SU-DHL-6 (cell line): ENCODE measurements at regions not wholly inside any gene's neighbourhood (a gene's known extent, or its start where the extent isn't known, plus 50 kb on each side); places are given as distances from the start of the nearest gene placed in this dataset.
A peak's percentile ranks its signal among the peaks of the same experiment; 100 is the strongest.
"Not testable (repeated sequence)": the region's sequence is repeated elsewhere in the genome, so short reads cannot be mapped to it uniquely, and the experiment has no call there.

Experiments used
- H2AFZ ChIP-seq: fragments of 200-600 bp; sonication (generic); 2 replicates; pipeline ENCODE4 v1.6.1; 2014; ENCODE audit warnings: low read depth, mild to moderate bottlenecking, moderate library complexity, mixed read lengths, antibody characterized with exemption, low read length; ENCODE audit not compliant: severe bottlenecking
- H3F3A ChIP-seq: fragments of 200-600 bp; shearing (Covaris generic); 2 replicates; pipeline ENCODE4 v1.6.0; 2016; ENCODE audit warnings: antibody characterized with exemption, mild to moderate bottlenecking; ENCODE audit not compliant: insufficient read depth
- H3K27ac ChIP-seq: fragments of 200-600 bp; sonication (generic); 2 replicates; pipeline ENCODE4 v1.5.1; 2016; ENCODE audit warnings: low read depth, mild to moderate bottlenecking, low read length, moderate library complexity, mixed read lengths
- H3K27me3 ChIP-seq: fragments of 200-600 bp; sonication (generic), shearing (Covaris generic); 2 replicates; pipeline ENCODE4 v1.6.0; 2014; ENCODE audit warnings: mild to moderate bottlenecking, low read length
- H3K36me3 ChIP-seq: fragments of 200-600 bp; sonication (generic); 2 replicates; pipeline ENCODE4 v1.6.1; 2014; ENCODE audit warnings: mild to moderate bottlenecking, low read length, mixed read lengths
- H3K4me2 ChIP-seq: fragments of 300-600, 200-600 bp; shearing (Covaris generic), sonication (generic); 2 replicates; pipeline ENCODE4 v1.6.0; 2014; ENCODE audit warnings: low read length, low read depth, mild to moderate bottlenecking; ENCODE audit not compliant: poor library complexity, severe bottlenecking
- H3K4me3 ChIP-seq: fragments of 200-600 bp; sonication (generic); 2 replicates; pipeline ENCODE4 v1.5.1; 2014; ENCODE audit warnings: antibody characterized with exemption, low read length, mild to moderate bottlenecking, mixed read lengths; ENCODE audit not compliant: insufficient read depth, poor library complexity, severe bottlenecking
- H3K79me2 ChIP-seq: fragments of 200-600 bp; sonication (generic); 2 replicates; pipeline ENCODE4 v1.6.1; 2014; ENCODE audit warnings: mild to moderate bottlenecking, low read length, moderate library complexity; ENCODE audit not compliant: insufficient read depth
- H3K9ac ChIP-seq: fragments of 200-600 bp; sonication (generic); 2 replicates; pipeline ENCODE4 v1.7.0; 2014; ENCODE audit warnings: mild to moderate bottlenecking, low read length
- H3K9me2 ChIP-seq: fragments of 200-600 bp; sonication (generic); replicated peaks from 2 replicates; pipeline ENCODE4 v1.6.1; 2014; ENCODE audit warnings: low read length; ENCODE audit not compliant: insufficient read depth
- H3K9me3 ChIP-seq: fragments of 200-600 bp; sonication (generic); 2 replicates; pipeline ENCODE4 v1.6.1; 2014; ENCODE audit warnings: low read length, mixed read lengths; ENCODE audit not compliant: insufficient read depth
- H4K20me1 ChIP-seq: fragments of 200-600 bp; sonication (generic); 2 replicates; pipeline ENCODE4 v1.6.1; 2014; ENCODE audit warnings: low read depth, mild to moderate bottlenecking, antibody characterized with exemption, low read length, moderate library complexity, mixed read lengths
- CTCF ChIP-seq: fragments of 200-600 bp; sonication (generic); IDR thresholded peaks from one replicate; pipeline ENCODE4 v1.5.1; 2017; ENCODE audit warnings: antibody characterized with exemption, mild to moderate bottlenecking, low read length, moderate library complexity; ENCODE audit not compliant: insufficient read depth, poor library complexity, severe bottlenecking
- EZH2phosphoT487 ChIP-seq: fragments of 200-600 bp; sonication (generic), shearing (Covaris generic); conservative IDR thresholded peaks from 2 replicates; pipeline ENCODE4 v1.6.1; 2018; ENCODE audit warnings: mild to moderate bottlenecking, antibody characterized with exemption, low read length, moderate library complexity, mixed read lengths

GRCh38 chr14:22282417-22282816 is 306.6 kb downstream of the DAD1 start:
- Histone ChIP-seq H2AFZ (no peak overlapping the region), H3K4me3 (peak overlapping the region; percentile 39), H3K27ac (peak overlapping the region; percentile 83), H3K36me3 (no peaks in the 10 kb centered on the region), H3K79me2 (no peaks in the 10 kb centered on the region), H4K20me1 (no peaks in the 10 kb centered on the region), H3F3A (peaks cover 10% of the 10 kb centered on the region; the same call in 1 of the 2 replicates), H3K9ac (peak overlapping the region; percentile 43), H3K27me3 (no peaks in the 10 kb centered on the region), H3K9me3 (no peaks in the 10 kb centered on the region), H3K9me2 (no peaks in the 10 kb centered on the region), H3K4me2 (peak overlapping the region; percentile 94)
- no peak for TF ChIP-seq EZH2phosphoT487
- TF ChIP-seq CTCF = no peak

DNA sequence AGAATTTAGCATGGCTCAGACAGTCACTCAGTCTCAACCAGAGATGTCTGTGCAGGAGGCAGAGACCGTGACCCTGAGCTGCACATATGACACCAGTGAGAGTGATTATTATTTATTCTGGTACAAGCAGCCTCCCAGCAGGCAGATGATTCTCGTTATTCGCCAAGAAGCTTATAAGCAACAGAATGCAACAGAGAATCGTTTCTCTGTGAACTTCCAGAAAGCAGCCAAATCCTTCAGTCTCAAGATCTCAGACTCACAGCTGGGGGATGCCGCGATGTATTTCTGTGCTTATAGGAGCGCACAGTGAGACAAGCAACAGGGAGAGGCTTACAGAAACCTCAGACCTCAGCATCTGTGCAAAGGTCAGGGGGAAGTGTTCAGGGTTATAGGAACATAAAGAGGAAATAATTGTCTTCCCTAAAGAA is 307.6 kb downstream of the DAD1 start:
- peak overlapping the region; percentile 15 for H3K9ac ChIP-seq
- not testable (repeated sequence) for H3K36me3 ChIP-seq, H3K9me2 ChIP-seq, H3K9me3 ChIP-seq, H4K20me1 ChIP-seq, H3K79me2 ChIP-seq, H3F3A ChIP-seq, H3K27me3 ChIP-seq
- peak overlapping the region; percentile 39 for H3K4me3 ChIP-seq
- H2AFZ ChIP-seq = peak overlapping the region; percentile 2
- H3K27ac ChIP-seq = peak overlapping the region; percentile 83
- peak overlapping the region; percentile 94 for H3K4me2 ChIP-seq

- peaks cover 10% of the 10 kb centered on the region; the same call in 1 of the 2 replicates for H3F3A ChIP-seq
- H4K20me1 ChIP-seq = no peaks in the 10 kb centered on the region
- H3K79me2 ChIP-seq = no peaks in the 10 kb centered on the region
- no peak overlapping the region for H2AFZ ChIP-seq
- peak overlapping the region; percentile 15 for H3K9ac ChIP-seq
- H3K4me2 ChIP-seq = peak overlapping the region; percentile 94
- H3K4me3 ChIP-seq = peak overlapping the region; percentile 39
- peak overlapping the region; percentile 83 for H3K27ac ChIP-seq
- TF ChIP-seq CTCF (no peak), EZH2phosphoT487 (no peak)
- no peaks in the 10 kb centered on the region for H3K9me3 ChIP-seq
- no peaks in the 10 kb centered on the region for H3K27me3 ChIP-seq
- no peaks in the 10 kb centered on the region for H3K36me3 ChIP-seq
- no peaks in the 10 kb centered on the region for H3K9me2 ChIP-seq
Observed at GRCh38 chr14:22280497-22281316, 308.3 kb downstream of the DAD1 start.
